PFSK-1 (cell line): ENCODE measurements at regions not wholly inside any gene's neighbourhood (a gene's known extent, or its start where the extent isn't known, plus 50 kb on each side); places are given as distances from the start of the nearest gene placed in this dataset.

ENCODE experiments used
- FOXP2 ChIP-seq: optimal IDR thresholded peaks from 2 replicates; pipeline ENCODE3; 2011; ENCODE audit warnings: borderline replicate concordance, control low read depth, inconsistent platforms; ENCODE audit not compliant: insufficient read depth; ENCODE audit errors: extremely low read length, extremely low read depth
- POLR2AphosphoS5 ChIP-seq: IDR thresholded peaks from 2 replicates; pipeline ENCODE4 v1.6.1; 2012; ENCODE audit warnings: low read depth, mild to moderate bottlenecking, control low read depth, low read length, moderate library complexity
- SIN3A ChIP-seq: IDR thresholded peaks from 2 replicates; pipeline ENCODE4 v1.6.1; 2012; ENCODE audit warnings: mild to moderate bottlenecking, low read length, moderate library complexity, borderline replicate concordance; ENCODE audit not compliant: insufficient read depth
- TAF1 ChIP-seq: IDR thresholded peaks from 2 replicates; pipeline ENCODE4 v1.6.1; 2012; ENCODE audit warnings: low read length, control low read depth, borderline replicate concordance; ENCODE audit not compliant: insufficient read depth
- TF ChIP-seq, protein P1 (sequence below), 2 experiments: IDR thresholded peaks; 2 replicates each; pipeline versions ENCODE4 v1.6.1 to v1.8.0; 2011 to 2012; ENCODE audit warnings: low read depth in 2 of 2, low read length in 2 of 2, control low read depth in 1 of 2, inconsistent platforms in 1 of 2, mild to moderate bottlenecking in 1 of 2, moderate library complexity in 1 of 2; ENCODE audit not compliant: insufficient read depth in 1 of 2

DNA sequence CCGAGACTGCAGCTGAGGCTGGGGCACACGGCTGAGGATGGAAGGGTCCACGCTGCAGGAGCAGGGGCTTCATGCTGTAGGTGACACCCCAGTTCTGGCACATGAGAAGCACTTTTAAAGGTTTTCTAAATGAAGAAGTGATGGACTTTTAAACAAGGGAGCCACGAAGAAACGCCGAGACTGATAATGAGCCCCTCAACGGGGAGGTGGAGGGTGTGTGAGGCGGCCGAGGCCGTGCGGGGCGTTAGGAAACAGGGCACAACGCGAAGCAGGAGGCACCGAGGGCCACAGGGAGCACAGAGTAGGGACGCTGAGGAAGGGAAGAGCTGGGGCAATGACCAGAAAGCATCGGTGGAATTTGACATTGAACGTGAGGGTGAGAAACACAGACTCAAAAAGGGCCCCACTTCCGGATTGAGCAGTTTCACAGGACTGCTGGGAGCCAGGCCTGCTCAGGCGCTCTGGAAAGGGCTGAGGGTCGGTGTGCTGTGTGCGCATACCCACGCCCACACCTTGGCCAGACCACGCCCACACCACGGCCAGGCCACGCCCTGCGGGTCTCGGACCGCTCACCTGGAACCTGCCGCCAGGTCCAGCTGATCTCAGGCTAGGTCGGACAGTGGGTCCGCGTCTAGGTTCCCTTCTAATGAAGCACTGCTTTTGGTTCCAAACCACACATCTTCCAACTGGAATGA is 115.7 kb downstream of the GYPC start:
- TF ChIP-seq, protein P1, sequence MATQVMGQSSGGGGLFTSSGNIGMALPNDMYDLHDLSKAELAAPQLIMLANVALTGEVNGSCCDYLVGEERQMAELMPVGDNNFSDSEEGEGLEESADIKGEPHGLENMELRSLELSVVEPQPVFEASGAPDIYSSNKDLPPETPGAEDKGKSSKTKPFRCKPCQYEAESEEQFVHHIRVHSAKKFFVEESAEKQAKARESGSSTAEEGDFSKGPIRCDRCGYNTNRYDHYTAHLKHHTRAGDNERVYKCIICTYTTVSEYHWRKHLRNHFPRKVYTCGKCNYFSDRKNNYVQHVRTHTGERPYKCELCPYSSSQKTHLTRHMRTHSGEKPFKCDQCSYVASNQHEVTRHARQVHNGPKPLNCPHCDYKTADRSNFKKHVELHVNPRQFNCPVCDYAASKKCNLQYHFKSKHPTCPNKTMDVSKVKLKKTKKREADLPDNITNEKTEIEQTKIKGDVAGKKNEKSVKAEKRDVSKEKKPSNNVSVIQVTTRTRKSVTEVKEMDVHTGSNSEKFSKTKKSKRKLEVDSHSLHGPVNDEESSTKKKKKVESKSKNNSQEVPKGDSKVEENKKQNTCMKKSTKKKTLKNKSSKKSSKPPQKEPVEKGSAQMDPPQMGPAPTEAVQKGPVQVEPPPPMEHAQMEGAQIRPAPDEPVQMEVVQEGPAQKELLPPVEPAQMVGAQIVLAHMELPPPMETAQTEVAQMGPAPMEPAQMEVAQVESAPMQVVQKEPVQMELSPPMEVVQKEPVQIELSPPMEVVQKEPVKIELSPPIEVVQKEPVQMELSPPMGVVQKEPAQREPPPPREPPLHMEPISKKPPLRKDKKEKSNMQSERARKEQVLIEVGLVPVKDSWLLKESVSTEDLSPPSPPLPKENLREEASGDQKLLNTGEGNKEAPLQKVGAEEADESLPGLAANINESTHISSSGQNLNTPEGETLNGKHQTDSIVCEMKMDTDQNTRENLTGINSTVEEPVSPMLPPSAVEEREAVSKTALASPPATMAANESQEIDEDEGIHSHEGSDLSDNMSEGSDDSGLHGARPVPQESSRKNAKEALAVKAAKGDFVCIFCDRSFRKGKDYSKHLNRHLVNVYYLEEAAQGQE (IDR thresholded peaks at IDR 0.05; ENCODE audit: insufficient read depth in 1 of 2, low read depth in 2 of 2, low read length in 2 of 2): no peak
- TF ChIP-seq SIN3A: no peak

DNA sequence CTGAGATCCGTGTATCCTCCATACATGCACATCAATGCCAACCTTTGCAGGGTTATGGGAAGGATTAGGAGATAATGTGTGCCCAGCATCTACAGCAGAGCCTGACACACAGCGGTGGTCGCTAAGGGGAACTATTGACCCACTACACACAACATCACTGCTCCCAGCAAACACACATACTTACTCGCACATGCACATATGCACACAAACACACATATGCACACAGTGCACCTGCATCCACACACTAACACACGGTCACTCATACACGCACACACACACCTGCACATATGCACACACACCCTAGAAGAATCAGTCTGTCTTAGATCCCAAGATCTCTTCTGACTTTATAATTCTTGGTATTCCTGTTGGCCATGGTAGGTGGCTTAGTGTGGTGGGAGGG is 118.3 kb downstream of the GYPC start:
- TF ChIP-seq FOXP2: no peak

DNA sequence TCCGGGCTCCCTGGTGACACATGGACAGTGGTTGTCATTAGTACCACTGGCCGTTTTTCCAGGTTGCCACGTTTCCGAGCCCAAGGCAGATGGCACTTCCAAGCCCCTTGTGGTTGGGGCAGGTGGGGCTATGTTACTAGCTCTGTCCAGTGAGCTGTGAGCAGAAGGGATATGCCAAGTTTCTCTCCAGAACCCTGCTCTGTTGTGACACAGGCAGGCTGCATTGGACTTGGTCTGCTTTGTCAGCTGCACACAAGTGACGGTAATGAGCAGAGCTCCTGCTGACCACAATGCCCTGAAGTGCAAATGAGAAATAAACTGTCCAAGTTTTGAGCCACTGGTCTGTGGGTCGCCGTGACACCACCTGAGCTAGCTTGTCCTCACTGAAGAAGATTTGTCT is 118.8 kb downstream of the GYPC start:
- no peak for TF ChIP-seq POLR2AphosphoS5
- TF ChIP-seq TAF1: no peak
- TF ChIP-seq, protein P1 (IDR thresholded peaks at IDR 0.05; ENCODE audit: insufficient read depth in 1 of 2, low read depth in 2 of 2, low read length in 2 of 2): no peak
- TF ChIP-seq SIN3A: no peak
- no peak for TF ChIP-seq FOXP2

DNA sequence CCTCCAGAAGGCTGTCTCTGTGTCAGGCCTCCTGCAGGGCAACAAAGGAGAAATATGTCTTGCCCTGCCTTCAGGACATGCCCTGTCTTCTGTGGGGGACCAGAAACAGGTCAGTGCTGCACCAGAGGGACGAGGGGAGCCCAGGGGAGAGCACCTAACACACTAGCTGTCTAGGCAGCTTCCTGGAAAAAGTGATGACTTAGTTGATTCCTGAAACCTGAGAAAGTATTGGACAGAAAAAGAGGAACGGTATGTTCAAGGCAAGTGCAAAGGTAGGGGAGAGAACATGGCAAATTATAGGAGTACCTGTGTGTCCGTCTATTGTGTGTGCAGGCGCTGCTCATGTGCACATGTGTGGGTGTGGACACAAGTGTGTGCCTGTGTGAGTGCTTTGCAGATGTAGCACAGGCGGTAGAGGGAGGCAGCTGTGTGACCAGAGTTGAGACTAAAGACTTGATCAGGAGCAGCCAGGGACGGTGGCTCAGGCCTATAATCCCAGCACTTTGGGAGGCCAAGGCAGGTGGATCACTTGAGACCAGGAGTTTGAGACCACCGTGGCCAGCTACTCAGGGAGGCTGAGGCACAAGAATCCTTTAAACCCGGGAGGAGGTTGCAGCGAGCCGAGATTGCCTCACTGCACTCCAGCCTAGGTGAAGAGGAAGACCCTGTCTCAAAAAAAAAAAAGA is 119.5 kb downstream of the GYPC start:
- no peak for TF ChIP-seq POLR2AphosphoS5

DNA sequence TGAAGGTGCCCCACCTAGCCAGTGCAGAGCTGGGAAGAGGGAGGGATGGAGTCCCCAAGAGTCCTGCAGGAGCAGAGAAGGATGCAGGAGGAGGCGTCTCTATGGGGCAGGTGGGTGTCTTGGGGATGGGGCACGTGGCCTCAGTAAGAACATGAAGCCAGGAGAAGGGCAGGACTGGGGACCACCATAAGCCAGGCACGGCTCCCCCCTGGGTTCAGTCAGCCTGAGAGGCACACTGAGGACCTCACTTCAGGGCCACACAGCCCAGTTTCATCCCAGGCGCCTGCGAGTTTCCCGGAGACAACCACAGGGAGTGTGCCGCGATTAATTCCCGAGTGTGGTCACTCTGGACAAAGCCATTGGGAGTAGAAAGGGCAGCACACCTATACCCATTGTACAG is 120.3 kb downstream of the GYPC start:
- TF ChIP-seq POLR2AphosphoS5: no peak
- TF ChIP-seq FOXP2: no peak
- no peak for TF ChIP-seq TAF1
- TF ChIP-seq, protein P1 (IDR thresholded peaks at IDR 0.05; ENCODE audit: insufficient read depth in 1 of 2, low read depth in 2 of 2, low read length in 2 of 2): no peak
- no peak for TF ChIP-seq SIN3A

DNA sequence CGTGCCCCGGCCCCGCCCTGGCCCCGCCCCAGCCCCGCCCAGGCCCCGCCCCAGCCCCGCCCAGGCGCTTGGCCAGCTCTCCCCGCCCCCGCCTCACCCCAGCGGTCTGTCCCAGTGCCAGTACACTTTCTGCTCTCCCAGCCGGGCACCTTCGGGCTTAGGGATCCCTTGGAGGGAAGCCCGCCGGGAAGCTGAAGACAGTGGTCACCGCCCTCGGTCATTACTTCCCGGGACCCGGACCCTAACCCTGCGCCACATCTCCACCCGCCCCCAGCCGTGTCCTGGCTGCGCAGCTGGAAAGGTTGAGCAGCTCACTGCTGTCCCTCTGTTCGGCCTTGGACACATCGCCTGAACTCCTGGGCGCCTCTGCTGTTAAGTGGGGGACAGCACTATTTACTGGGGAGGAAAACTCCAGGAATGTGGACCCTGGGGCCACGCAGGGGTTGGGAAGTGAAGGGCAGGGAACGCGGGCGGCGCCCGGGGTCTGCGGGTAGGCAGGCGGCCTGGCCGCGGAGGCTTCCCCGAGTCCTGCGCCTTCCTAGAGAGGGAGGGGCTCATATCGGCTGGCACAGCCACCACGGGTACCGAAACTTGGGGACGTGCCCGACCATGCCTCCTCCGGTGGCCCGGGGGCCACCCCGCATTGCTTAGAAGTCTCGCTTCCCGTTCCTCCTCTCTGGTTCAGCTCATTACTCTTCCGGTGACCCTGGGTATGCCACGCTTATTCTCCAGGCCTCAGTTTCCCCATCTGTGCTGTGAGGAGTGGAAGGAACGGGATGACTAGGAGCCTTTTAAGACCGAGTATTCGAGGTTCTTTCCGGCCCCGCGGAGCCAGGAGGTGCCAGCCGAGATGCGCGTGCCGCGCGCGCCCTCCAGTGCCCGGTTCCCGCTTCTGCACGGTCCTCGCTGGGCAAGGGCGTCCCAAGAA is 121.0 kb downstream of the GYPC start:
- TF ChIP-seq SIN3A (no peak), FOXP2 (peak; percentile 56), TAF1 (no peak)
- TF ChIP-seq, protein P1 (IDR thresholded peaks at IDR 0.05; ENCODE audit: insufficient read depth in 1 of 2, low read depth in 2 of 2, low read length in 2 of 2): no peak
